ENCODE measurements at regions not wholly inside any gene's neighbourhood (a gene's known extent, or its start where the extent isn't known, plus 50 kb on each side); places are given as distances from the start of the nearest gene placed in this dataset.

DNA sequence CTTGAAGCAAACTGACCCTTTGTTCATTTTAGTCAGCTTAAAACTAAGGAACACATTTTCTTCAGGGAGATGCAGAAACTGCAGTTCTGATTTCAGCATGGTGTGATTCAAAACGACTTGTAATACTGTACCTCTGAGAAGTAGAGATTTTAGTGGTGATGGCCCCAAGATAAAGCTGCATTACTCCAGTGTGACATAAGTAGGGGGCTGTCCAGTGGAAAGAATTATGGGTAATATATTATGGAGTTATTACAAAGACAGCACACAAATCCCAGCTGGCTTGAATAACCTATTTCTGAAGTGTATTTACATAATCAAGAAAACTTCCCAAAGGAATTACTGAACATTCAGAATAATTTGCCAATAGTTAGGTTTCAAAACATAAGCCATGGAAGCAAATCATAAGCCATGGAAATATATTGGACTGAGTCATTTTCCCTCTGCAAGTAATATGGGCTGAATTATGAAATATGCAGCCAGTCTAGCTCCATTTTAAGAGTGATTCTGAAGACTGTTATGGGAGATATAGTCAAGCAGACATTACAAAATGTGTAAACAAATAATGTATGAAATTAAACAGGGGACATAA is 133.7 kb upstream of the FBXL17 start:
- Histone ChIP-seq H3K4me2 (ENCODE audit: control insufficient read depth, insufficient read depth) (no peak overlapping the region), H3K27ac (ENCODE audit: control insufficient read depth, insufficient read depth) (no peak overlapping the region), H4K20me1 (ENCODE audit: control insufficient read depth, insufficient read depth) (no peaks in the 10 kb centered on the region), H3K79me2 (ENCODE audit: control insufficient read depth, insufficient read depth, low read length) (no peaks in the 10 kb centered on the region), H3K4me1 (ENCODE audit: control insufficient read depth, insufficient read depth, low read length) (peaks cover 3% of the 10 kb centered on the region; the same call in 1 of the 2 replicates), H3K27me3 (replicated peaks in 1 of 2; ENCODE audit: control insufficient read depth in 2 of 2, insufficient read depth in 2 of 2, low read length in 1 of 2) (no peaks in the 10 kb centered on the region), H3K9ac (ENCODE audit: control insufficient read depth, insufficient read depth, low read length) (no peak overlapping the region), H3K4me3 (no peak overlapping the region), H3K9me3 (replicated peaks; ENCODE audit: control insufficient read depth, insufficient read depth, low read length) (no peaks in the 10 kb centered on the region; the same call in 2 of the 3 replicates), H3K36me3 (ENCODE audit: control insufficient read depth in 2 of 2, insufficient read depth in 2 of 2, low read length in 1 of 2) (no peaks in the 10 kb centered on the region), H2AFZ (ENCODE audit: control insufficient read depth, low read depth, low read length) (no peak overlapping the region)
- SMC1A ChIA-PET (ENCODE audit: uncharacterized antibody, unreplicated experiment): no interaction called here
- no peak for DNase-seq (ENCODE audit: low read depth, low spot score)
- intact Hi-C loops (cut with micrococcal nuclease; ENCODE audit: unreplicated experiment): no loop called here
- RAD21 ChIA-PET (ENCODE audit: unreplicated experiment): no interaction called here
- FAIRE-seq: no peak
- no TSS peak for BruUV-seq (replicated peaks)
- 6% methylated on average over 1 of the region's 1 CpG for WGBS (ENCODE audit: insufficient coverage, insufficient replicate concordance, low lambda C conversion rate, missing lambda C conversion rate)
- POLR2A ChIA-PET: no interaction called here
- in situ Hi-C loops (cut with MboI): no loop called here
- TF ChIP-seq, protein P1, sequence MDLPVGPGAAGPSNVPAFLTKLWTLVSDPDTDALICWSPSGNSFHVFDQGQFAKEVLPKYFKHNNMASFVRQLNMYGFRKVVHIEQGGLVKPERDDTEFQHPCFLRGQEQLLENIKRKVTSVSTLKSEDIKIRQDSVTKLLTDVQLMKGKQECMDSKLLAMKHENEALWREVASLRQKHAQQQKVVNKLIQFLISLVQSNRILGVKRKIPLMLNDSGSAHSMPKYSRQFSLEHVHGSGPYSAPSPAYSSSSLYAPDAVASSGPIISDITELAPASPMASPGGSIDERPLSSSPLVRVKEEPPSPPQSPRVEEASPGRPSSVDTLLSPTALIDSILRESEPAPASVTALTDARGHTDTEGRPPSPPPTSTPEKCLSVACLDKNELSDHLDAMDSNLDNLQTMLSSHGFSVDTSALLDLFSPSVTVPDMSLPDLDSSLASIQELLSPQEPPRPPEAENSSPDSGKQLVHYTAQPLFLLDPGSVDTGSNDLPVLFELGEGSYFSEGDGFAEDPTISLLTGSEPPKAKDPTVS (IDR thresholded peaks at IDR 0.05; ENCODE audit: low read depth, low read length): no peak
- no peak for TF ChIP-seq MEF2A (IDR thresholded peaks at IDR 0.05; ENCODE audit: insufficient read depth, low read depth, low read length)
- TF ChIP-seq, protein P2, sequence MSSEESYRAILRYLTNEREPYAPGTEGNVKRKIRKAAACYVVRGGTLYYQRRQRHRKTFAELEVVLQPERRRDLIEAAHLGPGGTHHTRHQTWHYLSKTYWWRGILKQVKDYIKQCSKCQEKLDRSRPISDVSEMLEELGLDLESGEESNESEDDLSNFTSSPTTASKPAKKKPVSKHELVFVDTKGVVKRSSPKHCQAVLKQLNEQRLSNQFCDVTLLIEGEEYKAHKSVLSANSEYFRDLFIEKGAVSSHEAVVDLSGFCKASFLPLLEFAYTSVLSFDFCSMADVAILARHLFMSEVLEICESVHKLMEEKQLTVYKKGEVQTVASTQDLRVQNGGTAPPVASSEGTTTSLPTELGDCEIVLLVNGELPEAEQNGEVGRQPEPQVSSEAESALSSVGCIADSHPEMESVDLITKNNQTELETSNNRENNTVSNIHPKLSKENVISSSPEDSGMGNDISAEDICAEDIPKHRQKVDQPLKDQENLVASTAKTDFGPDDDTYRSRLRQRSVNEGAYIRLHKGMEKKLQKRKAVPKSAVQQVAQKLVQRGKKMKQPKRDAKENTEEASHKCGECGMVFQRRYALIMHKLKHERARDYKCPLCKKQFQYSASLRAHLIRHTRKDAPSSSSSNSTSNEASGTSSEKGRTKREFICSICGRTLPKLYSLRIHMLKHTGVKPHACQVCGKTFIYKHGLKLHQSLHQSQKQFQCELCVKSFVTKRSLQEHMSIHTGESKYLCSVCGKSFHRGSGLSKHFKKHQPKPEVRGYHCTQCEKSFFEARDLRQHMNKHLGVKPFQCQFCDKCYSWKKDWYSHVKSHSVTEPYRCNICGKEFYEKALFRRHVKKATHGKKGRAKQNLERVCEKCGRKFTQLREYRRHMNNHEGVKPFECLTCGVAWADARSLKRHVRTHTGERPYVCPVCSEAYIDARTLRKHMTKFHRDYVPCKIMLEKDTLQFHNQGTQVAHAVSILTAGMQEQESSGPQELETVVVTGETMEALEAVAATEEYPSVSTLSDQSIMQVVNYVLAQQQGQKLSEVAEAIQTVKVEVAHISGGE (CRISPR knock-in tag; IDR thresholded peaks at IDR 0.05): no peak
- TF ChIP-seq POLR2A (IDR thresholded peaks at IDR 0.05; ENCODE audit: low read depth, low read length): no peak
- TF ChIP-seq RELA (IDR thresholded peaks at IDR 0.05; ENCODE audit: borderline replicate concordance, partially characterized antibody): no peak
- no peak for TF ChIP-seq BACH1 (IDR thresholded peaks at IDR 0.05; ENCODE audit: borderline replicate concordance)
- no peak for TF ChIP-seq NBN (IDR thresholded peaks at IDR 0.05)
- no peak for TF ChIP-seq HDAC6 (IDR thresholded peaks at IDR 0.05; ENCODE audit: unreplicated experiment)
- no peak for TF ChIP-seq ZNF384 (IDR thresholded peaks at IDR 0.05; ENCODE audit: borderline replicate concordance, low read depth, low read length)
- no peak for TF ChIP-seq ATF7 (IDR thresholded peaks at IDR 0.05; ENCODE audit: low read depth)
- CTCF ChIA-PET: no interaction called here
- ATAC-seq: no peak

Measured in GM12878 (cell line).